AG20443 (cell line): ENCODE measurements at regions not wholly inside any gene's neighbourhood (a gene's known extent, or its start where the extent isn't known, plus 50 kb on each side); places are given as distances from the start of the nearest gene placed in this dataset.
"Not testable (repeated sequence)": the region's sequence is repeated elsewhere in the genome, so short reads cannot be mapped to it uniquely, and the experiment has no call there.

Experiments used
- DNase-seq: peaks from one replicate; pipeline ENCODE4 v3.0.0; 2012; ENCODE audit warnings: low spot score, mixed read lengths

- DNase-seq: no peak
Measured at GRCh38 chr9:22217254-22217653, 208.1 kb upstream of the CDKN2B start.

GRCh38 chr9:22225856-22226255, 216.8 kb upstream of the CDKN2B start:
- DNase-seq: not testable (repeated sequence)

DNA sequence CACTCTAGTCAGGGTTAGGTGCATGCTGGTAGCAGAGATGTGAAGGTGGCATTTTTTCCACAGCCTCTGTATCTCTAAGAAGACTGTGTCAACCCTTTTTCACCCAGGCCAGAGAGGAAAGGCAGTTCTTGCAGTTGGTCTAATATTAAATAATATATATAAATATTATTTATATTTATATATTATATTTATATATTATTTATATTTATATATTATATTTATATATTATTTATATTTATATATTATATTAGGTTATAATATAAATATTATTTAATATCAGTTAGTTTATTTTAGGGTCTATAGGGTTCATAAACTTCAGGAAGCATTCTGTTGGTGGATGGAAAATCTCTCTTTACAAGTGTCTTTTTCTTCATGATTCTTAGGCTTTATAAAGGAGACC, 218.6 kb upstream of the DMRTA1 start:
- no peak for DNase-seq

- no peak for DNase-seq
Measured at GRCh38 chr9:22228542-22228941, 218.1 kb upstream of the DMRTA1 start.

GRCh38 chr9:22229069-22229468, 217.6 kb upstream of the DMRTA1 start:
- DNase-seq: no peak

GRCh38 chr9:22231309-22231708, 215.3 kb upstream of the DMRTA1 start:
- not testable (repeated sequence) for DNase-seq

GRCh38 chr9:22232971-22233370, 213.7 kb upstream of the DMRTA1 start:
- no peak for DNase-seq

GRCh38 chr9:22237497-22238363, 208.9 kb upstream of the DMRTA1 start:
- peak; percentile 78 for DNase-seq

- peak; percentile 48 for DNase-seq
Measured at GRCh38 chr9:22238809-22239684, 207.6 kb upstream of the DMRTA1 start.

- no peak for DNase-seq
Measured at GRCh38 chr9:22240619-22241018, 206.0 kb upstream of the DMRTA1 start.

GRCh38 chr9:22241024-22241423, 205.6 kb upstream of the DMRTA1 start:
- DNase-seq: no peak

DNA sequence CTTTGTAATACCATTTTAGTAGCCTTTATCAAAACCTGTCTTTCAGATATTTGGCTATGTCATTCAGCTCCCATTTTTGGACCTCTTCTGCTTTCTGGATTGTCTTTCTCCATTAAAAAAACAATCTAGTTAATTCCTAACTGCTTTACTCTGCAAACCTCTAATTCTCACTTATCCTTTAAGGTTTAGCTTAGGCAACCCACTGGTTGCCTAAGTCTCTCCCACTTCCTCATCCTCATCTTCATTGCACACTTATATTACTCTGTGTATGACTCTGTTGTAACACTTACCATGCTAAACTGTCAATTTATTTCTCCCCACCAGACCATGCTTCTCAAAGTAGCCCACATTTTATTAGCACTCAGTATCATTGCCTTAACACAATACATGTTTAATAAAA, 205.0 kb upstream of the DMRTA1 start:
- no peak for DNase-seq

DNA sequence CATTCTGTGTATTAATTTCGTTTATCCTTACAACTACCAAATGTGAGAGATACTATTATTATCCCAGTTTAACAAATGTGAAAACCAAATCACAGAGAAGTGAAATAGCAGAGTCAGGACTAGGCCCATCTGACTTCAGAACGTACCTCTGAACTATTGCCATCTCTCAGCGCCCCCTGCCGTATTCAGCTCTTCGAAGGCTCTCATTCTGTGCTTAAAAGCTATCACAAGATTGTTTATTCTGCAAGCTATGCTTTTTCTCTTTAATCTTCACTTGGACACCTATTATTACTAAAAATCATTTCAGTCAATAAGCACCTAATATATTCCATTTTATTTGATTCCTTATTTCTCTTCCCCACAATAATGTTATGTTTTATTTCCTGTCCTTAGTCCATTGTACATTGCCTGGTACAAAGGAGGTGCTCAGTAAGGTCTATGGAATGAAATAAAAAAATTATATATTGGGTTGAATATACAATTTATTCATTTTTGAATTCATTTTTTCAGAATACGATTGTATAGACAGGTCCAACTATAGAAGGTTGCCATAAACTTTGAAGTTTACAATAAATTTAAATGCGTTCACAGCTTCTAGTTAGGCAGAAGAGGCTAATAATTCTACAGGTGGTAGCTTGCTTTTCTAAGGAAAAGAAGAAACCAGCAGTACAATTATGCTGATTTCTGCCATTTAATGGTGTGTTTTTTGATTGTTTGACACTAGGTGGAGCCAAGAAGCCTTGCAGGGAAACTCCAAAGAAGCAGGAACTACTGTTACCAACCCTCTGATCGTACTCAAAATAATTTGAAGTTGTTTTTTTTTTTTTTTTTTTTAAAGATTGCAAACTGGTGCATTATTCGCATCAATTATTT, 202.2 kb upstream of the DMRTA1 start:
- peak; percentile 64 for DNase-seq

DNA sequence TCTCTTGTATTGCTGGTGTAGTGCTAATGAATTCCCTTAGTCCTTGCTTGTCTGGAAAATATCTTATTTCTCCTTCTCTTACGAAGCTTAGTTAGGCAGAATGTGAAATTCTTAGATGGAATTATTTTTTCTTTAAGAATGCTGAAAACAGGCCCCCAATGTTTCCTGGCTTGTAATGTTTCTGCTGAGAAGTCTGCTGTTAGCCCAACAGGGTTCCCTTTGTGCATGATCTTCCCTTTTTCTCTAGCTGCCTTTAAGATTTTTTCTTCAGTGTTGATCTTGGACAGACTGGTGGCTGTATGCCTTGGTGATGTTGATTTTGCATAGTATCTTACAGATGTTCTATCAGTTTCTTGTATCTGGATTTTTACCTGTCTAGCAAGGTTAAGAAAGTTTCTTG, 191.3 kb upstream of the DMRTA1 start:
- no peak for DNase-seq

DNA sequence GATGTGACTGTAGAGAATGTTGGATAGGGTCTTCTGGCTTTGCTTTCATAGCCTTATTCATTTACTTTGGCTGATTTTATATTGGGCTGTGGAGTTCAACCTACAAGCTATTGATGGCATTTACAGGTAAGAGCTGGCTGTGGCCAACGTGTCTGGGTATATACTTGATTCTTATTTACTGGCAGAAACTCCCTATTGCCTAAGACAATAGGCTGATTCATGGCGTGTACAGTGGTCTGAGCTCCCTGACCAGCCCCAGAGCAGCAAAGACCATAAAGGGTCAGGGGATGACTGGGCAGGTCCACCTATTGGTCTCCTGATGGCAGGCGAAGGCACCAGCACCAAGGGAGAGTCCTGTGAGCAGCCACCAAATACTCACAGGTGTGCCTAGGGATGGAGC, 190.2 kb upstream of the DMRTA1 start:
- DNase-seq: no peak

GRCh38 chr9:22257026-22257816, 189.4 kb upstream of the DMRTA1 start:
- DNase-seq: no peak

- no peak for DNase-seq
Measured at GRCh38 chr9:22265038-22265437, 181.6 kb upstream of the DMRTA1 start.

GRCh38 chr9:22265534-22265933, 181.1 kb upstream of the DMRTA1 start:
- DNase-seq: no peak

DNA sequence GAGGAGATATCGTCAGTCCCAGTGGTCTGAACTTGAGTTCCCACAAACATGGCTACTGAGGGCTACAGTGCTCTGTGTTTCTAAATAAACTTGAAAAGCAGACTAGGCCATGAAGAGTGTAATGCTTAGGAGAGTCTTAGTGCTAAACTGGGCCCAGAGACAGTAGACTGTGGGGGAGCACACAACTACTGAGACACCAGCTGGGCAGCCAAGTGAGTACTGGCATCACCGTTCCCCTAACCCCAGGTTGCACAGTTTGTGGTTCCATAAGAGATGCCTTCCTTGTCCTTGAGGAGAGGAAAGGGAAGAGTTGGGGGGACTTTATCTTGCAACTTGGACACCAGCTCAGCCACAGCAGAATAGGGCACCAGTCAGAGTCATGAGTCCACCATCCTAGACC, 172.1 kb upstream of the DMRTA1 start:
- DNase-seq: no peak

- peak; percentile 9 for DNase-seq
Measured at GRCh38 chr9:22278426-22278825, 168.2 kb upstream of the DMRTA1 start.

DNA sequence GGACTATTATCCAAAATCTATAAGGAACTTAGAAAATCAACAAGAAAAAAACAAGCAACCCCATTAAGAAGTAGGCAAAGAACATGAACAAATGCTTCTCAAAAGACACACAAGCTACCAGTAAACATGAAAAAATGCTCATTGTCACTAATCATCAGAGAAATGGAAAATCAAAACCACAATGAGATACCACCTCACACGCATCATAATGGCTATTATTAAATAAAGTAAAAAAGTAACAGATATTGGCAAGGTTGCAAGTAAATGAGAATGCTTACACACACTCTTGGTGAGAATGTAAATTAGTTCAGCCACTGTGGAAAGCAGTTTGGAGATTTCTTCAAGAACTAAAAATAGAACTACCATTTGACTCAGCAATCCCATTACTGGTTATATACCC, 167.0 kb upstream of the DMRTA1 start:
- no peak for DNase-seq
